HEK293 (cell line): ENCODE measurements at regions not wholly inside any gene's neighbourhood (a gene's known extent, or its start where the extent isn't known, plus 50 kb on each side); places are given as distances from the start of the nearest gene placed in this dataset.
"Not testable (repeated sequence)": the region's sequence is repeated elsewhere in the genome, so short reads cannot be mapped to it uniquely, and the experiment has no call there.

ENCODE experiments used
- CTCF ChIA-PET: fragments of 350-600 bp; formaldehyde crosslinking; extraction: SDS; loops from one replicate; lab custom pipeline; 2021; ENCODE audit warnings: antibody characterized with exemption; lab: Yijun Ruan, JAX
- POLR2A ChIA-PET: fragments of 300-600 bp; formaldehyde crosslinking; extraction: SDS; loops from one replicate; lab custom pipeline; 2020; ENCODE audit warnings: antibody characterized with exemption, inconsistent platforms; lab: Yijun Ruan, JAX
- H3K27ac ChIP-seq: fragments of 200-500 bp; sonication (Bioruptor generic); 2 replicates; pipeline ENCODE4 v1.5.1; 2014; ENCODE audit warnings: low read depth, low read length, control low read depth, inconsistent platforms; ENCODE audit errors: extremely low read depth
- H3K36me3 ChIP-seq, 2 experiments: fragments of 200-500 bp in 1 of 2; sonication (Bioruptor generic) in 1 of 2; 1 replicate in 1 of 2; 2 replicates in 1 of 2; pipeline ENCODE4 v1.5.1; 2014 to 2017; ENCODE audit warnings: inconsistent platforms in 2 of 2, low read length in 2 of 2; ENCODE audit not compliant: control insufficient read depth in 2 of 2, insufficient read depth in 1 of 2
- H3K4me1 ChIP-seq: fragments of 200-500 bp; sonication (Bioruptor generic); 2 replicates; pipeline ENCODE4 v1.5.1; 2014; ENCODE audit warnings: mild to moderate bottlenecking, low read length, inconsistent platforms; ENCODE audit not compliant: control insufficient read depth, insufficient read depth
- H3K4me3 ChIP-seq: 2 replicates; pipeline ENCODE4 v1.5.1; 2011; ENCODE audit warnings: low read depth, mild to moderate bottlenecking, control low read depth, low read length, moderate library complexity
- H3K9me3 ChIP-seq: fragments of 200-500 bp; sonication (Bioruptor generic); 2 replicates; pipeline ENCODE4 v1.5.1; 2014; ENCODE audit warnings: low read depth, low read length, inconsistent platforms; ENCODE audit not compliant: control insufficient read depth, insufficient read depth
- SP3 ChIP-seq: fragments of 450-650 bp; formaldehyde crosslinking; IDR thresholded peaks from 2 replicates; pipeline ENCODE4 v1.5.1; 2016; ENCODE audit warnings: missing biosample characterization, missing genetic modification characterization
- TRIM28 ChIP-seq: IDR thresholded peaks from 2 replicates; pipeline ENCODE4 v1.6.1; 2011; ENCODE audit warnings: low read length, control low read depth, borderline replicate concordance
- YY1 ChIP-seq: fragments of 450-650 bp; formaldehyde crosslinking; IDR thresholded peaks from 2 replicates; pipeline ENCODE4 v1.5.1; 2018; ENCODE audit warnings: missing biosample characterization, missing genetic modification characterization
- ZBTB26 ChIP-seq: fragments of 450-650 bp; formaldehyde crosslinking; optimal IDR thresholded peaks from 2 replicates; pipeline ENCODE3; 2016; ENCODE audit warnings: missing biosample characterization, mild to moderate bottlenecking, missing genetic modification characterization
- ZBTB49 ChIP-seq: fragments of 450-650 bp; formaldehyde crosslinking; IDR thresholded peaks from 2 replicates; pipeline ENCODE4 v1.5.1; 2016; ENCODE audit warnings: missing biosample characterization, missing genetic modification characterization, low read depth
- ZFP69B ChIP-seq: fragments of 450-650 bp; formaldehyde crosslinking; IDR thresholded peaks from 2 replicates; pipeline ENCODE4 v1.5.1; 2016; ENCODE audit warnings: missing biosample characterization, missing genetic modification characterization
- ZNF10 ChIP-seq: fragments of 450-650 bp; formaldehyde crosslinking; IDR thresholded peaks from 2 replicates; pipeline ENCODE4 v1.5.1; 2017; ENCODE audit warnings: missing biosample characterization, missing genetic modification characterization
- ZNF140 ChIP-seq: fragments of 450-650 bp; formaldehyde crosslinking; IDR thresholded peaks from 2 replicates; pipeline ENCODE4 v1.5.1; 2016; ENCODE audit warnings: missing biosample characterization, missing genetic modification characterization
- ZNF2 ChIP-seq: fragments of 450-650 bp; formaldehyde crosslinking; IDR thresholded peaks from 2 replicates; pipeline ENCODE4 v1.5.1; 2016; ENCODE audit warnings: missing biosample characterization, missing genetic modification characterization
- ZNF214 ChIP-seq: fragments of 450-650 bp; formaldehyde crosslinking; IDR thresholded peaks from 2 replicates; pipeline ENCODE4 v1.5.1; 2017; ENCODE audit warnings: missing biosample characterization, mild to moderate bottlenecking, missing genetic modification characterization, borderline replicate concordance
- ZNF239 ChIP-seq: fragments of 450-650 bp; formaldehyde crosslinking; IDR thresholded peaks from 2 replicates; pipeline ENCODE4 v1.5.1; 2016; ENCODE audit warnings: missing biosample characterization, missing genetic modification characterization
- ZNF274 ChIP-seq, 2 experiments: fragments of 200-500 bp in 1 of 2; fragments of 450-650 bp in 1 of 2; sonication (Bioruptor generic) in 1 of 2; formaldehyde crosslinking in 1 of 2; IDR thresholded peaks; 2 replicates each; pipeline versions ENCODE4 v1.5.1 to v1.6.1; 2014 to 2016; ENCODE audit warnings: borderline replicate concordance in 1 of 2, inconsistent platforms in 1 of 2, low read length in 1 of 2, missing biosample characterization in 1 of 2, missing genetic modification characterization in 1 of 2
- ZNF549 ChIP-seq: fragments of 450-650 bp; IDR thresholded peaks from 2 replicates; pipeline ENCODE4 v1.5.1; 2018; ENCODE audit warnings: missing biosample characterization, missing genetic modification characterization, mild to moderate bottlenecking, inconsistent platforms, moderate library complexity
- ZNF677 ChIP-seq: fragments of 450-650 bp; IDR thresholded peaks from 2 replicates; pipeline ENCODE4 v1.5.0; 2018; ENCODE audit warnings: missing biosample characterization, mild to moderate bottlenecking, missing genetic modification characterization, moderate library complexity
- ZXDB ChIP-seq: fragments of 450-650 bp; formaldehyde crosslinking; IDR thresholded peaks from 2 replicates; pipeline ENCODE4 v1.5.1; 2016; ENCODE audit warnings: missing biosample characterization, missing genetic modification characterization

- ChIA-PET CTCF (no interaction called here), POLR2A (no interaction called here)
- no peak overlapping the region for H3K4me3 ChIP-seq
- no peaks in the 10 kb centered on the region for H3K9me3 ChIP-seq
- H3K27ac ChIP-seq = no peak overlapping the region
- H3K4me1 ChIP-seq = no peaks in the 10 kb centered on the region
- no peak for TF ChIP-seq ZNF214 (tag by site-specific recombination)
- TF ChIP-seq ZNF10 (tag by site-specific recombination) = no peak
- no peaks in the 10 kb centered on the region for H3K36me3 ChIP-seq
Measured at GRCh38 chr1:213793482-213794067, 194.2 kb upstream of the PROX1 start.

- ChIA-PET POLR2A (no interaction called here), CTCF (no interaction called here)
- H3K4me3 ChIP-seq = no peak overlapping the region
- no peaks in the 10 kb centered on the region for H3K9me3 ChIP-seq
- H3K27ac ChIP-seq = no peak overlapping the region
- TF ChIP-seq ZNF677 (tag by site-specific recombination) = no peak
- TF ChIP-seq TRIM28 = no peak
- no peak for TF ChIP-seq ZBTB49 (tag by site-specific recombination)
- TF ChIP-seq ZBTB26 = no peak
- no peak for TF ChIP-seq ZXDB (tag by site-specific recombination)
- H3K36me3 ChIP-seq = no peaks in the 10 kb centered on the region
- H3K4me1 ChIP-seq = no peaks in the 10 kb centered on the region
Measured at GRCh38 chr1:213796525-213796924, 191.2 kb upstream of the PROX1 start.

GRCh38 chr1:213808288-213808687, 179.5 kb upstream of the PROX1 start:
- H3K27ac ChIP-seq, H3K4me1 ChIP-seq, H3K36me3 ChIP-seq, POLR2A ChIA-PET, H3K9me3 ChIP-seq, H3K4me3 ChIP-seq: not testable (repeated sequence)
- CTCF ChIA-PET = interaction anchor here (0.6 kb wide), 1 partner anchor 831 kb away, joined by 3 read pairs; no protein-coding TSS in a partner anchor

- Histone ChIP-seq H3K4me3 (no peak overlapping the region), H3K27ac (no peak overlapping the region), H3K4me1 (no peaks in the 10 kb centered on the region), H3K36me3 (no peaks in the 10 kb centered on the region), H3K9me3 (no peaks in the 10 kb centered on the region)
- POLR2A ChIA-PET = no interaction called here
- CTCF ChIA-PET = no interaction called here
- TF ChIP-seq SP3 (tag by site-specific recombination) (no peak), ZNF2 (no peak), YY1 (tag by site-specific recombination) (no peak), ZNF274 (IDR thresholded peaks at IDR 0.05; ENCODE audit: low read length) (no peak), ZNF274 (tag by site-specific recombination; IDR thresholded peaks at IDR 0.05; ENCODE audit: borderline replicate concordance) (no peak), ZNF239 (tag by site-specific recombination) (no peak), ZFP69B (tag by site-specific recombination) (no peak), ZNF549 (tag by site-specific recombination) (no peak), ZNF140 (tag by site-specific recombination) (no peak)
Measured at GRCh38 chr1:213817156-213817555, 170.6 kb upstream of the PROX1 start.
